ENCODE measurements at regions not wholly inside any gene's neighbourhood (a gene's known extent, or its start where the extent isn't known, plus 50 kb on each side); places are given as distances from the start of the nearest gene placed in this dataset.

DNA sequence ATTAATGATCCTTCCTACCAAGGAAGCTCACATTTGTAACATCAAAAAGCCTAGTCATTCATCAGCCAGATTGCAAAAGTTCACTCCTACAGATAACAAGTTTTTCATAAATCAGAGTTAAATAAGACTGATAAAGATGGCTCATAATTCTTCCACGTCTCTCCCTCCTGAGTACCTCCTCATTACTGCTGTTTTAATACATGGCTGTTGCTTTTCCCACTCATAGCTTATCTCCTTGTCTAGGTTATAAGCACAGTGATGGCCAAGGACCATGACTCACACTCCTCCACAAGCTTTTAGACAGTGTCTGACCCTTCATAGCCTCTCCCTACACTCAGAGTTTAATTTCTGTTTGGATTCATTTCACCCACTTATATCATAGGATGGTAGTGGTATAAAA, 100.9 kb upstream of the MON1B start:
- Histone ChIP-seq H3K27ac (no peak overlapping the region), H3K4me3 (no peak overlapping the region), H4K20me1 (ENCODE audit: insufficient read depth) (no peaks in the 10 kb centered on the region), H3K4me2 (ENCODE audit: unreplicated experiment) (no peak overlapping the region), H3K79me2 (ENCODE audit: insufficient read depth) (no peaks in the 10 kb centered on the region), H3K9ac (no peak overlapping the region), H3K4me1 (ENCODE audit: insufficient read depth) (no peaks in the 10 kb centered on the region), H3K9me2 (ENCODE audit: insufficient read depth) (no peaks in the 10 kb centered on the region), H3F3A (ENCODE audit: insufficient read depth) (no peaks in the 10 kb centered on the region), H3K27me3 (replicated peaks; ENCODE audit: insufficient read depth) (no peaks in the 10 kb centered on the region), H2AFZ (no peak overlapping the region), H3K36me3 (ENCODE audit: low read depth) (no peaks in the 10 kb centered on the region), H3K9me3 (ENCODE audit: low read depth) (no peaks in the 10 kb centered on the region)
- no peak for TF ChIP-seq EZH2 (IDR thresholded peaks at IDR 0.05; ENCODE audit: insufficient read depth, poor library complexity, severe bottlenecking)
- no peak for TF ChIP-seq EZH2phosphoT487 (IDR thresholded peaks at IDR 0.05; ENCODE audit: insufficient read depth, low read depth)
- 0 to 6% methylated on average over 1 of the region's 1 CpG for WGBS, 2 experiments (ENCODE audit: low coverage in 1 of 2, low lambda C conversion rate in 2 of 2, missing lambda C conversion rate in 2 of 2)
- in situ Hi-C loops (cut with MboI) = no loop called here
- no peak for DNase-seq

- no peaks in the 10 kb centered on the region for H3K4me1 ChIP-seq (ENCODE audit: insufficient read depth)
- no peaks in the 10 kb centered on the region for H4K20me1 ChIP-seq (ENCODE audit: insufficient read depth)
- H3F3A ChIP-seq (ENCODE audit: insufficient read depth) = no peaks in the 10 kb centered on the region
- in situ Hi-C loops (cut with MboI) = no loop called here
- H3K9me3 ChIP-seq (ENCODE audit: low read depth) = no peaks in the 10 kb centered on the region
- H3K36me3 ChIP-seq (ENCODE audit: low read depth) = no peaks in the 10 kb centered on the region
- no peak overlapping the region for H3K4me2 ChIP-seq (ENCODE audit: unreplicated experiment)
- TF ChIP-seq EZH2 (IDR thresholded peaks at IDR 0.05; ENCODE audit: insufficient read depth, poor library complexity, severe bottlenecking) (no peak), EZH2phosphoT487 (IDR thresholded peaks at IDR 0.05; ENCODE audit: insufficient read depth, low read depth) (no peak)
- H3K9me2 ChIP-seq (ENCODE audit: insufficient read depth) = no peaks in the 10 kb centered on the region
- H3K4me3 ChIP-seq = no peak overlapping the region
- WGBS, 2 experiments (ENCODE audit: low coverage in 1 of 2, low lambda C conversion rate in 2 of 2, missing lambda C conversion rate in 2 of 2) = 55 to 59% methylated on average over 4 of the region's 4 CpGs
- no peaks in the 10 kb centered on the region for H3K79me2 ChIP-seq (ENCODE audit: insufficient read depth)
- no peak overlapping the region for H3K9ac ChIP-seq
- H3K27ac ChIP-seq = no peak overlapping the region
- DNase-seq = no peak
- H2AFZ ChIP-seq = no peak overlapping the region
- H3K27me3 ChIP-seq (replicated peaks; ENCODE audit: insufficient read depth) = no peaks in the 10 kb centered on the region
Measured at GRCh38 chr16:77093309-77093708, 97.7 kb upstream of the MON1B start.

- H3K27me3 ChIP-seq (replicated peaks; ENCODE audit: insufficient read depth) = no peaks in the 10 kb centered on the region
- no peaks in the 10 kb centered on the region for H3K4me1 ChIP-seq (ENCODE audit: insufficient read depth)
- in situ Hi-C loops (cut with MboI) = no loop called here
- H3F3A ChIP-seq (ENCODE audit: insufficient read depth) = no peaks in the 10 kb centered on the region
- no peaks in the 10 kb centered on the region for H3K79me2 ChIP-seq (ENCODE audit: insufficient read depth)
- no peak overlapping the region for H3K9ac ChIP-seq
- no peak overlapping the region for H3K4me3 ChIP-seq
- no peak overlapping the region for H3K27ac ChIP-seq
- WGBS, 2 experiments (ENCODE audit: low coverage in 1 of 2, low lambda C conversion rate in 2 of 2, missing lambda C conversion rate in 2 of 2) = 43 to 52% methylated on average over 2 of the region's 2 CpGs
- H3K36me3 ChIP-seq (ENCODE audit: low read depth) = no peaks in the 10 kb centered on the region
- TF ChIP-seq EZH2 (IDR thresholded peaks at IDR 0.05; ENCODE audit: insufficient read depth, poor library complexity, severe bottlenecking) (no peak), EZH2phosphoT487 (IDR thresholded peaks at IDR 0.05; ENCODE audit: insufficient read depth, low read depth) (no peak)
- no peak overlapping the region for H3K4me2 ChIP-seq (ENCODE audit: unreplicated experiment)
- DNase-seq = no peak
- no peaks in the 10 kb centered on the region for H3K9me3 ChIP-seq (ENCODE audit: low read depth)
- no peaks in the 10 kb centered on the region for H4K20me1 ChIP-seq (ENCODE audit: insufficient read depth)
- no peaks in the 10 kb centered on the region for H3K9me2 ChIP-seq (ENCODE audit: insufficient read depth)
- no peak overlapping the region for H2AFZ ChIP-seq
Measured at GRCh38 chr16:77093999-77094398, 97.0 kb upstream of the MON1B start.

- no peaks in the 10 kb centered on the region for H3F3A ChIP-seq (ENCODE audit: insufficient read depth)
- no peaks in the 10 kb centered on the region for H3K4me1 ChIP-seq (ENCODE audit: insufficient read depth)
- DNase-seq = no peak
- H3K79me2 ChIP-seq (ENCODE audit: insufficient read depth) = no peaks in the 10 kb centered on the region
- no peaks in the 10 kb centered on the region for H3K27me3 ChIP-seq (replicated peaks; ENCODE audit: insufficient read depth)
- H3K4me3 ChIP-seq = no peak overlapping the region
- no peaks in the 10 kb centered on the region for H4K20me1 ChIP-seq (ENCODE audit: insufficient read depth)
- H3K9me3 ChIP-seq (ENCODE audit: low read depth) = no peaks in the 10 kb centered on the region
- H3K4me2 ChIP-seq (ENCODE audit: unreplicated experiment) = no peak overlapping the region
- in situ Hi-C loops (cut with MboI) = no loop called here
- H3K9ac ChIP-seq = no peak overlapping the region
- H3K9me2 ChIP-seq (ENCODE audit: insufficient read depth) = no peaks in the 10 kb centered on the region
- WGBS, 2 experiments (ENCODE audit: low coverage in 1 of 2, low lambda C conversion rate in 2 of 2, missing lambda C conversion rate in 2 of 2) = 8 to 9% methylated on average over 2 of the region's 2 CpGs
- TF ChIP-seq EZH2phosphoT487 (IDR thresholded peaks at IDR 0.05; ENCODE audit: insufficient read depth, low read depth) (no peak), EZH2 (IDR thresholded peaks at IDR 0.05; ENCODE audit: insufficient read depth, poor library complexity, severe bottlenecking) (no peak)
- H3K36me3 ChIP-seq (ENCODE audit: low read depth) = no peaks in the 10 kb centered on the region
- no peak overlapping the region for H2AFZ ChIP-seq
- no peak overlapping the region for H3K27ac ChIP-seq
Measured at GRCh38 chr16:77111056-77111565, 79.9 kb upstream of the MON1B start.

DNA sequence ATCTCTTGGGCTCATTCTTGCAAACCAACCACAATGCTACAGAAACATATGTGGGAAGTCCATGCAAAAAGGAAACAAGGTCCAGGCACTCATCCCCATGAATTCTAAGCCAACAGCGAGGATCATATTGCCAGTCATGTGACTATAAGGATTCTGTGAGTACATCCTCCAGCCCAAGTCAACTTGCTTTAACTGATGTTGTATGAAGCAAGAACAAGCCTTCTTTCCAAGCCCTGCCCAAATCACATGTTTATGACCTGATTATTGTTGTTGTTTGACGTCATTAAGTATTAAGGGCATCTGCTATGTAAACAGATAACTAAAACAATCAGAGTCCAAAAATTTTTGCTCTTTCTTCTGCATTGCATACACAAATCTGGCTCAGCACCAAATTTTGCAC, 78.2 kb upstream of the MON1B start:
- no peak overlapping the region for H3K4me3 ChIP-seq
- no peaks in the 10 kb centered on the region for H3K9me2 ChIP-seq (ENCODE audit: insufficient read depth)
- no peaks in the 10 kb centered on the region for H3K9me3 ChIP-seq (ENCODE audit: low read depth)
- no peak for DNase-seq
- no peaks in the 10 kb centered on the region for H3F3A ChIP-seq (ENCODE audit: insufficient read depth)
- no peaks in the 10 kb centered on the region for H3K79me2 ChIP-seq (ENCODE audit: insufficient read depth)
- no peak overlapping the region for H3K4me2 ChIP-seq (ENCODE audit: unreplicated experiment)
- WGBS, 2 experiments (ENCODE audit: low coverage in 1 of 2, low lambda C conversion rate in 2 of 2, missing lambda C conversion rate in 2 of 2) = 25 to 33% methylated on average over 2 of the region's 2 CpGs
- H3K9ac ChIP-seq = no peak overlapping the region
- H2AFZ ChIP-seq = no peak overlapping the region
- no peaks in the 10 kb centered on the region for H4K20me1 ChIP-seq (ENCODE audit: insufficient read depth)
- in situ Hi-C loops (cut with MboI) = no loop called here
- no peak for TF ChIP-seq EZH2 (IDR thresholded peaks at IDR 0.05; ENCODE audit: insufficient read depth, poor library complexity, severe bottlenecking)
- H3K4me1 ChIP-seq (ENCODE audit: insufficient read depth) = no peaks in the 10 kb centered on the region
- H3K27ac ChIP-seq = no peak overlapping the region
- no peaks in the 10 kb centered on the region for H3K36me3 ChIP-seq (ENCODE audit: low read depth)
- no peaks in the 10 kb centered on the region for H3K27me3 ChIP-seq (replicated peaks; ENCODE audit: insufficient read depth)
